ENCODE measurements at regions not wholly inside any gene's neighbourhood (a gene's known extent, or its start where the extent isn't known, plus 50 kb on each side); places are given as distances from the start of the nearest gene placed in this dataset.

DNA sequence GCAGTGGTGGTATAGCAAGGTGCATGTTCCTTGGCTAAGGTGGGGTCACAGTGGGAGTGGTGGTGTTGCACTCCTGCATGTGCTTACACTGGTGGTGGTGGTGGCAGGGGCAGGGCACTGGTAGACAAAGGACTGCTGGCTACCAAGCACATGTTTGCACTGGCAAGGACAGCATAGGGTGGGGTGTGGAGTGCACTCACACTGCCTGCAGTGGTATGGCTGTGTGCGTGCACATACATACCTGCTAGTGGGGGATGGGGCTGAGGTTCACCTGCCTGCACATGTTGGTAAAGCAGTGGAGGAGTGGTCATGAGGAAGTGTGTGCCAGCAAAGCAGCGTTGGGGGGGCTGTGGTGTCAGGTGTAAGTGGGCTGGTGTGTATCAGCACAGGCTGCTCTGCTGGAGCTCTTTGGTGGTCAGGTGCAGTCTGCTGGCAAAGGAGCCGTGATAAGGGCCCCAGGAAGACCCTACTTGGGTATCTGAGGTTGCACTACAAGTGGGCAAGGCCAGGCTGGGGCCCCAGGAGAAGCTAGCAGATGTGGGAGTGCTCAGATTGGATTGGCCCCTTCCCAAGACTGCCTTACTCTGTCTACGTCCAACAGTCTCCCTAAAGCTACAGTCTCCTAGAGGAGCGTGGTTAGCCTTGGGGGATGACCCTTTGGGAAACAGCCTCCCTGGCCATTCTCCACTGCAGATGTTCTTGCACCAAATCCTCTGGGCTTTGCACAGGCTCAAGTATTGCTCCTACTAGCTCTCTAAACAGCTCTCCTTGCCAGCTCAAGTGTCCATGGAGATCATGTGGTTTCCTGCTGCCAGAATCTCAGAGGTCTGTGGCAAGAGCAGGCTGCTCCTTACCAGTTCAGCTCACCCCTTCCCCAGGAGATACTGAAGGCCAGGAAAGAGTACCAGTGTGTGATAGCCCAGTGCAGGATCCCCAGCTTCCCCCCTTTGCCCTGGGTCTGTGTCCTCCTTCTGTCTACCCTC lies 486.3 kb upstream of the PABPC4L start:
- TF ChIP-seq, protein P1, sequence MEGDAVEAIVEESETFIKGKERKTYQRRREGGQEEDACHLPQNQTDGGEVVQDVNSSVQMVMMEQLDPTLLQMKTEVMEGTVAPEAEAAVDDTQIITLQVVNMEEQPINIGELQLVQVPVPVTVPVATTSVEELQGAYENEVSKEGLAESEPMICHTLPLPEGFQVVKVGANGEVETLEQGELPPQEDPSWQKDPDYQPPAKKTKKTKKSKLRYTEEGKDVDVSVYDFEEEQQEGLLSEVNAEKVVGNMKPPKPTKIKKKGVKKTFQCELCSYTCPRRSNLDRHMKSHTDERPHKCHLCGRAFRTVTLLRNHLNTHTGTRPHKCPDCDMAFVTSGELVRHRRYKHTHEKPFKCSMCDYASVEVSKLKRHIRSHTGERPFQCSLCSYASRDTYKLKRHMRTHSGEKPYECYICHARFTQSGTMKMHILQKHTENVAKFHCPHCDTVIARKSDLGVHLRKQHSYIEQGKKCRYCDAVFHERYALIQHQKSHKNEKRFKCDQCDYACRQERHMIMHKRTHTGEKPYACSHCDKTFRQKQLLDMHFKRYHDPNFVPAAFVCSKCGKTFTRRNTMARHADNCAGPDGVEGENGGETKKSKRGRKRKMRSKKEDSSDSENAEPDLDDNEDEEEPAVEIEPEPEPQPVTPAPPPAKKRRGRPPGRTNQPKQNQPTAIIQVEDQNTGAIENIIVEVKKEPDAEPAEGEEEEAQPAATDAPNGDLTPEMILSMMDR (IDR thresholded peaks at IDR 0.05), result no peak
- TF ChIP-seq POLR2A (IDR thresholded peaks at IDR 0.05) (no peak), POLR2AphosphoS5 (IDR thresholded peaks at IDR 0.05) (no peak)

Data from prostate gland (tissue), 2 donors.